WERI-Rb-1 (cell line): ENCODE measurements at regions not wholly inside any gene's neighbourhood (a gene's known extent, or its start where the extent isn't known, plus 50 kb on each side); places are given as distances from the start of the nearest gene placed in this dataset.

ENCODE experiments used
- DNase-seq: peaks from one replicate; pipeline ENCODE4 v3.0.0-alpha.2; 2020
- H3K27ac ChIP-seq: fragments of 250-450 bp; sonication (Bioruptor Pico); 2 replicates; pipeline ENCODE4 v1.5.1; 2020; ENCODE audit warnings: mild to moderate bottlenecking, moderate library complexity
- H3K27me3 ChIP-seq: fragments of 250-450 bp; sonication (Bioruptor Pico); 2 replicates; pipeline ENCODE4 v1.5.1; 2021; ENCODE audit warnings: mild to moderate bottlenecking, low read depth, moderate library complexity; ENCODE audit not compliant: insufficient read depth, severe bottlenecking
- H3K36me3 ChIP-seq: fragments of 250-450 bp; sonication (Bioruptor Pico); 2 replicates; pipeline ENCODE4 v1.5.1; 2020; ENCODE audit warnings: mild to moderate bottlenecking, moderate library complexity
- H3K4me3 ChIP-seq: 2 replicates; pipeline ENCODE4 v1.5.1; 2011; ENCODE audit warnings: low read depth, mild to moderate bottlenecking, control low read depth, low read length
- H3K9me3 ChIP-seq: fragments of 250-450 bp; sonication (Bioruptor Pico); 2 replicates; pipeline ENCODE4 v1.5.1; 2021; ENCODE audit warnings: mild to moderate bottlenecking, moderate library complexity; ENCODE audit not compliant: severe bottlenecking
- TF ChIP-seq, protein P1 (sequence below): IDR thresholded peaks from 2 replicates; pipeline ENCODE4 v1.5.1; 2011; ENCODE audit warnings: low read depth, mild to moderate bottlenecking, control low read depth, inconsistent platforms, low read length

DNA sequence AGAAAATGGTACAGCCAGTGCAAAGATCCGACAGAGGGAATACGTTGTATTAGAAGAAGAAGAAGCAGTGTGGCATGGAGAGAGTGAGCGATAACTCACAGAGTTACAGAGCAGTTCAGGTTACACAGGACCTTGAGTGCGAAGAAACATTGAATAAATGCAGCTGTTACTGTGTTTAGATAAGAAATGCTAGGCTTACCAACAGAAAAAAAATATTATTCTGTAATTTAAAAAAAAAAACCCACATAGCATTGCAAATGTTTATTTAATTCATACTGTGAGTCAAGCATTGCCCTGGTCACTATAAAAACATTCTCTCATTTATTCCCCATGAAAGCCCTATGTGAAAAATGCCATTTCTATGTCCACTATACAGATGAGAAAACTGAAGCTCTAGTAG, 373.4 kb upstream of the EPHA7 start:
- TF ChIP-seq, protein P1, sequence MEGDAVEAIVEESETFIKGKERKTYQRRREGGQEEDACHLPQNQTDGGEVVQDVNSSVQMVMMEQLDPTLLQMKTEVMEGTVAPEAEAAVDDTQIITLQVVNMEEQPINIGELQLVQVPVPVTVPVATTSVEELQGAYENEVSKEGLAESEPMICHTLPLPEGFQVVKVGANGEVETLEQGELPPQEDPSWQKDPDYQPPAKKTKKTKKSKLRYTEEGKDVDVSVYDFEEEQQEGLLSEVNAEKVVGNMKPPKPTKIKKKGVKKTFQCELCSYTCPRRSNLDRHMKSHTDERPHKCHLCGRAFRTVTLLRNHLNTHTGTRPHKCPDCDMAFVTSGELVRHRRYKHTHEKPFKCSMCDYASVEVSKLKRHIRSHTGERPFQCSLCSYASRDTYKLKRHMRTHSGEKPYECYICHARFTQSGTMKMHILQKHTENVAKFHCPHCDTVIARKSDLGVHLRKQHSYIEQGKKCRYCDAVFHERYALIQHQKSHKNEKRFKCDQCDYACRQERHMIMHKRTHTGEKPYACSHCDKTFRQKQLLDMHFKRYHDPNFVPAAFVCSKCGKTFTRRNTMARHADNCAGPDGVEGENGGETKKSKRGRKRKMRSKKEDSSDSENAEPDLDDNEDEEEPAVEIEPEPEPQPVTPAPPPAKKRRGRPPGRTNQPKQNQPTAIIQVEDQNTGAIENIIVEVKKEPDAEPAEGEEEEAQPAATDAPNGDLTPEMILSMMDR, result no peak
- no peaks in the 10 kb centered on the region for H3K9me3 ChIP-seq

DNA sequence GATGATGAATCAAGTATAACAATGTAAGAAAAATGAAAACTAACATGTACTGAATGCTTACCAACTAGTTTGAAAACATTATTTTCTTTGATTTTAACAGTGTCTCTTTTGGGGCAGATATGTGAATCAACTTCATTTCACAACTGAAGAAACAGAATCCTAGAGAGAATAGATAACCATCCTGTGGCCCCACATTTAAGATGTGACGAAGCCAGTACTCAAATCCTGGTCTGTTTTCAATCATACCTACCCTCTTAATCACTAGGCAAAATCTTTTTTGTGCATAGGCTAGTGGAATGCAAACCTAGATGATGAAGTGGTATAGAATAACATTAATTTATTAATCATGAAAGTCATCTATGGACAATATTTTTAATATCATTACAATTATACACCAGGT, 371.6 kb upstream of the EPHA7 start:
- Histone ChIP-seq H3K36me3 (no peaks in the 10 kb centered on the region), H3K9me3 (no peaks in the 10 kb centered on the region), H3K4me3 (no peak overlapping the region), H3K27me3 (no peaks in the 10 kb centered on the region), H3K27ac (no peak overlapping the region)
- no peak for DNase-seq
- TF ChIP-seq, protein P1, result no peak

More for the DNA sequence above, 373.4 kb upstream of the EPHA7 start:
- Histone ChIP-seq H3K27me3 (no peaks in the 10 kb centered on the region), H3K36me3 (no peaks in the 10 kb centered on the region), H3K4me3 (no peak overlapping the region), H3K27ac (no peak overlapping the region)
- no peak for DNase-seq

DNA sequence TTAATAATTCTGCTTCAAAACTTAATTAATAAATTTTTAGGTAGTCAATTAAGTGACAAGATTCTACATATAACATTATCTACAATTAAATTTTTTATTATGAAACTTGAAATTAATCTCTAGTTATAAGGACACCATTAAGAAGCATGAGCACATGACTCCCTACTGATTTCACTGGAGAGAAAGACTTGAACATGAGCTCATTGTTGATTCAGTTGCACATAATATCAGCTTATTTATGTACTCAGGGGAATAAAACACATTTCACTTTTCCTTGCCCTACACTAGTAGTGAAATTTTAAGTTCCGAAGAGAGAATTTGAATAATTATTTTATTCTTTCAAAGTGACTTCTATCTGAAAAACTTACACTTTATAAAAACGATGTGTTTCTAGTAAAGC, 370.2 kb upstream of the EPHA7 start:
- no peak overlapping the region for H3K4me3 ChIP-seq
- no peak for DNase-seq
- TF ChIP-seq, protein P1, result no peak

DNA sequence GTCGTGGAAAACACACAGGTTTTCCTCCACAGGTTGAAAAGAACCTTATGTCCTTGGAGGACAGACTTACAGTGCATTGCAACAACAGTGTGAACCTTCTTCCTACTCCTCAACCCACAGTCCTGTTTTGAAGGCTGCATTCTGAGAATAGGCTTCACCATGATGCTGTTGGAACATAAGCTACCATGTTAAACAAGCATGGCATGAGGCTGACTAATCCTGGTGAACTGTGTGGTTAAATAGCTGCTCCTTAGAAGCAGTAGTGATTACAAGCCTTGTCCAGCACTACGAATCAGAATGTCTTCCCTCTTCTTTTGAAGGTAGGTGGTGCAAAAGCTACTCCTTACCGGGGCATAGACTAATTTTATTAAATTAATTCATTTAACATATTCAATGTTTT, 368.5 kb upstream of the EPHA7 start:
- no peak overlapping the region for H3K4me3 ChIP-seq
- TF ChIP-seq, protein P1, result no peak
- H3K27ac ChIP-seq, result no peak overlapping the region
- no peaks in the 10 kb centered on the region for H3K27me3 ChIP-seq
- H3K36me3 ChIP-seq, result no peaks in the 10 kb centered on the region
- H3K9me3 ChIP-seq, result no peaks in the 10 kb centered on the region
- DNase-seq, result no peak

More for the DNA sequence above, 370.2 kb upstream of the EPHA7 start:
- H3K27ac ChIP-seq, result no peak overlapping the region
- no peaks in the 10 kb centered on the region for H3K9me3 ChIP-seq
- no peaks in the 10 kb centered on the region for H3K27me3 ChIP-seq
- no peaks in the 10 kb centered on the region for H3K36me3 ChIP-seq

DNA sequence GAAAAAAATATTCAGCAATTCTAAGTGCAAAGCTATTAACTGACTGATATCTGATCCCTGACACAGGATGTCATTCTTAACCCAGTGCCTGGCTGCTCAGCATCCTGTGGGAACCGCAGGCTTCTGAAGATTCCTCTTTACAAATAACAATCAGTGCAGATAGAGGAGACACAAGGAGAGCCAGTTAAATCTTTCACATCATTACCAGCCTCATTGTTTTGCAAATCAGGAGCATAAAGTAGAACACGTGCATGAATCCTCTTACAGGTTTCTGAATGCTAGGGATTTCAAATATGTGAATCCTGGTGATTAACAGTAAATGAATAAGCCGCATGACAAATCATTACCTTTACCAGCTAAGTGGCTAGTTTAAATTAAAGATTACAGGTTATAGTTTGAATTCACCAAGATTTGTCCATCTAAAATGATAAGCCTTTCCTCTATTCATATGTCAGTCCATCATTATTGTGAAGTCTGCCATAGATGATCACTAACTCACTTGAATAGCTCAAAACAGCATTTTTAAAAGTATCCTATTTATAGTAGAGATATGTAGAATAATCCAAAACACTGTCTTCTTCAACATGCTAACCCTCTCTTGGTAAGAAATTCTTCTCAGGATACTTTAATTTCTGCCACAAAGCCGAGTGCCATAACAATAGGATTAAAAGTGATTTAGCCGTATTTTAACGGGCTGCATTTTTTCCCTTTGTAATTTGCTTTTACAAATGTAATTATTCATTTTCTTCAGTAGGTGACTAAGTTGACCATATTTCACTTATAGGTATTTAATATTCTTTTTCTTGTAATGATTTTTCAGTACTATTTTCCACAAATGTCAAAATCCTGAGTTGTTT, 367.3 kb upstream of the EPHA7 start:
- no peaks in the 10 kb centered on the region for H3K36me3 ChIP-seq
- no peak for DNase-seq
- no peaks in the 10 kb centered on the region for H3K27me3 ChIP-seq
- no peak overlapping the region for H3K4me3 ChIP-seq
- H3K27ac ChIP-seq, result no peak overlapping the region
- TF ChIP-seq, protein P1, result no peak
- H3K9me3 ChIP-seq, result no peaks in the 10 kb centered on the region

DNA sequence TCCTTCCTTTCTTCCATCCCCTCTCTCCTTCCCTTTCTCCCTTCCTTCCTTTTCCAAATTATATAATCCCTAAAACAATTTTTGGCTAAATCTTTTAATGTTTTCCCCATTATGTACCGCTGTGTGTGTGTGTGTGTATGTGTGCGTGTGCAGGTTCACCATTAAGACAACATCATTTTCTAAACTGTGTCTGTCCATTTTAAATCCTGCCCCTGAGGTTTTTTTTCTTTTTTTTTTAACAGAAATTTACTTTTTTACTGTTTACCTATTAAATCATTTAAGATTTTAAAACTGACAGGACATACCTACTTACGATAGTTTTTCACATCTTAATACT, 366.3 kb upstream of the EPHA7 start:
- Histone ChIP-seq H3K27ac (no peak overlapping the region), H3K36me3 (no peaks in the 10 kb centered on the region), H3K4me3 (no peak overlapping the region), H3K27me3 (no peaks in the 10 kb centered on the region), H3K9me3 (no peaks in the 10 kb centered on the region)
- TF ChIP-seq, protein P1, result no peak
- no peak for DNase-seq
